Heart left ventricle (tissue), 16 donors: ENCODE measurements at regions not wholly inside any gene's neighbourhood (a gene's known extent, or its start where the extent isn't known, plus 50 kb on each side); places are given as distances from the start of the nearest gene placed in this dataset.

Experiments
- ATAC-seq, 4 donors: fragments of 200-7000 bp; cut with Tn5 transposase; one replicate each; pipeline ENCODE4 v1.9.1; 2020 to 2022; ENCODE audit warnings: moderate library complexity in 4 of 4, mild to moderate bottlenecking in 3 of 4, moderate number of reproducible peaks in 1 of 4
- DNase-seq, 5 donors: peaks; one replicate each; pipeline ENCODE4 v3.0.0-alpha.2; 2020
- H3K27ac ChIP-seq, 12 donors: fragments of 200-600 bp; sonication (generic) in 4 of 12; one replicate each; pipeline versions ENCODE4 v1.5.0 to v1.8.0; 2016 to 2022; ENCODE audit warnings: mild to moderate bottlenecking in 2 of 12
- H3K27me3 ChIP-seq, 9 donors: fragments of 200-600 bp; sonication (generic) in 2 of 9; one replicate each; pipeline versions ENCODE4 v1.5.1 to v1.8.0; 2016 to 2022; ENCODE audit warnings: mild to moderate bottlenecking in 3 of 9
- H3K36me3 ChIP-seq, 9 donors: fragments of 200-600 bp; sonication (generic) in 2 of 9; one replicate each; pipeline versions ENCODE4 v1.5.0 to v1.8.0; 2018 to 2022; ENCODE audit warnings: mild to moderate bottlenecking in 2 of 9
- H3K4me1 ChIP-seq, 12 donors: fragments of 200-600 bp; sonication (generic) in 4 of 12; one replicate each; pipeline versions ENCODE4 v1.5.0 to v1.8.0; 2016 to 2022; ENCODE audit warnings: mild to moderate bottlenecking in 3 of 12
- H3K4me3 ChIP-seq, 12 donors: fragments of 200-600 bp; sonication (generic) in 4 of 12; one replicate each; pipeline versions ENCODE4 v1.5.0 to v1.8.0; 2017 to 2022; ENCODE audit warnings: mild to moderate bottlenecking in 9 of 12, moderate library complexity in 4 of 12
- H3K9me3 ChIP-seq, 12 donors: fragments of 200-600 bp; sonication (generic) in 4 of 12; one replicate each; pipeline versions ENCODE4 v1.5.0 to v1.8.0; 2016 to 2022; ENCODE audit warnings: mild to moderate bottlenecking in 1 of 12
- POLR2A ChIP-seq, 2 donors: fragments of 450-650 bp; IDR thresholded peaks; one replicate each; pipeline ENCODE4 v1.6.1; 2017; ENCODE audit warnings: antibody characterized with exemption in 2 of 2, mild to moderate bottlenecking in 2 of 2, moderate library complexity in 2 of 2
- WGBS, 4 donors: extraction: QIAGEN DNeasy Blood & Tissue Kit in 2 of 4; methylation state at CpG; one replicate each; pipeline versions ENCODE4 v1.1.5 to v1.1.7; 2013 to 2018; 5-methylcytosine and 5-hydroxymethylcytosine counted together
- intact Hi-C, 10 donors: fragments of 100-400 bp; cut with DNase I; formaldehyde crosslinking; loops; one replicate each; pipeline versions ENCODE4 v1.11.1 to v1.14.2; 2022
- TF ChIP-seq, protein P1 (sequence below), 12 donors: fragments of 200-600 bp; sonication (generic) in 4 of 12; IDR thresholded peaks; one replicate each; pipeline versions ENCODE4 v1.5.0 to v1.8.0; 2018 to 2022; ENCODE audit warnings: antibody characterized with exemption in 12 of 12, mild to moderate bottlenecking in 5 of 12
- donor health status: ischemic (EF 13 %, LVEDD 7.1; RV severe dilation, severe dysfunction).
- donor health status: healthy with polysubstance abuse.
- donor health status: DM: no; HTN: yes; CAD: no.
- donor health status: DM: no; HTN: no; CAD: no.
- donor health status: ischemic (EF 25% LVEDD 6.9; RV normal size, moderate dysfunction).
- donor health status: ischemic (EF 25% LVEDD 5.7; RV mildly dilated, moderate dysfunction).
- donor health status: healthy.
- donor health status: DM: yes; HTN: yes; CAD: no.
- donor health status: ischemic (EF 35%, LVEDD 5.7; RV mildly dilated, moderate dysfunction).
- donor health status: nonischemic (EF 11% LVEDD 7.7; RV severe dilation, severe dysfunction).
- donor health status: DM: yes; HTN: yes; CAD: no.
- donor health status: PGD.
- donor health status: ischemic (EF 29% LVEDD 5.4; RV normal size, mild dysfunction).
- donor health status: nonischemic (EF 23%, LVEDD 6.1; RV moderate dilation, normal function).

- Histone ChIP-seq H3K4me1 (peaks cover 0 to 3% (median 0%) of the 10 kb centered on the region in 12 donors), H3K36me3 (no peaks in the 10 kb centered on the region), H3K4me3 (no peak overlapping the region), H3K27ac (no peak overlapping the region), H3K27me3 (no peaks in the 10 kb centered on the region), H3K9me3 (no peaks in the 10 kb centered on the region)
- intact Hi-C loops: no loop called here
- TF ChIP-seq POLR2A (IDR thresholded peaks at IDR 0.05): no peak
- TF ChIP-seq, protein P1, sequence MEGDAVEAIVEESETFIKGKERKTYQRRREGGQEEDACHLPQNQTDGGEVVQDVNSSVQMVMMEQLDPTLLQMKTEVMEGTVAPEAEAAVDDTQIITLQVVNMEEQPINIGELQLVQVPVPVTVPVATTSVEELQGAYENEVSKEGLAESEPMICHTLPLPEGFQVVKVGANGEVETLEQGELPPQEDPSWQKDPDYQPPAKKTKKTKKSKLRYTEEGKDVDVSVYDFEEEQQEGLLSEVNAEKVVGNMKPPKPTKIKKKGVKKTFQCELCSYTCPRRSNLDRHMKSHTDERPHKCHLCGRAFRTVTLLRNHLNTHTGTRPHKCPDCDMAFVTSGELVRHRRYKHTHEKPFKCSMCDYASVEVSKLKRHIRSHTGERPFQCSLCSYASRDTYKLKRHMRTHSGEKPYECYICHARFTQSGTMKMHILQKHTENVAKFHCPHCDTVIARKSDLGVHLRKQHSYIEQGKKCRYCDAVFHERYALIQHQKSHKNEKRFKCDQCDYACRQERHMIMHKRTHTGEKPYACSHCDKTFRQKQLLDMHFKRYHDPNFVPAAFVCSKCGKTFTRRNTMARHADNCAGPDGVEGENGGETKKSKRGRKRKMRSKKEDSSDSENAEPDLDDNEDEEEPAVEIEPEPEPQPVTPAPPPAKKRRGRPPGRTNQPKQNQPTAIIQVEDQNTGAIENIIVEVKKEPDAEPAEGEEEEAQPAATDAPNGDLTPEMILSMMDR (IDR thresholded peaks at IDR 0.05): no peak
- ATAC-seq (no peak), DNase-seq (no peak)
- 52 to 59% (median 55%) methylated on average over 2 of the region's 2 CpGs for WGBS, 4 donors
Observed at GRCh38 chr2:215499331-215499730, 63.5 kb upstream of the FN1 start.

GRCh38 chr2:215498431-215498830 is 62.6 kb upstream of the FN1 start:
- no peaks in the 10 kb centered on the region for H3K36me3 ChIP-seq
- H3K9me3 ChIP-seq: no peaks in the 10 kb centered on the region
- DNase-seq (no peak), ATAC-seq (no peak)
- intact Hi-C loops: no loop called here
- no peak for TF ChIP-seq POLR2A (IDR thresholded peaks at IDR 0.05)
- TF ChIP-seq, protein P1 (IDR thresholded peaks at IDR 0.05): no peak
- peaks cover 0 to 3% (median 0%) of the 10 kb centered on the region in 12 donors for H3K4me1 ChIP-seq
- H3K4me3 ChIP-seq: no peak overlapping the region
- 77 to 84% (median 82%) methylated on average over 8 of the region's 8 CpGs for WGBS, 4 donors
- H3K27me3 ChIP-seq: no peaks in the 10 kb centered on the region
- no peak overlapping the region for H3K27ac ChIP-seq

DNA sequence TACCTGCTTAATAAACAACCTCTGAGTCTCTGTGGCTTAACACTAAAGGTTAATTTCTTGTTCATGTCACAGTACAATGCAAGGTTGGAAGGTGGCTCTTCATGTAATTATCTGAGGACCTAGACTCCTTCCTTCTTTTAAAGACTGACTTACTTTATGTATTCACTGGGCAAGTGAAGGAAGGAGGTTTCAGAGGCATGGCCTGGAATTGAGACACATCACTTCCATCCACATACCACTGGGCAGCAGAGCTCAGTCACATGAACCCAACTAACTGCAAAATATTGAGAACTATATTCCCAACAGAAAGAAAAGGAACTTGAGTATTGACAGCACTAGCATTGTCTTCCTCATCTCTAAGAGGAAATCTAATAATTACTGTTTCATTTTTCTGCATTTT is 57.5 kb upstream of the FN1 start:
- H3K4me3 ChIP-seq: no peak overlapping the region
- TF ChIP-seq, protein P1 (IDR thresholded peaks at IDR 0.05): no peak
- intact Hi-C loops: no loop called here
- H3K36me3 ChIP-seq: no peaks in the 10 kb centered on the region
- no peaks in the 10 kb centered on the region for H3K4me1 ChIP-seq
- no peaks in the 10 kb centered on the region for H3K9me3 ChIP-seq
- ATAC-seq (no peak), DNase-seq (no peak)
- H3K27ac ChIP-seq: no peak overlapping the region
- H3K27me3 ChIP-seq: no peaks in the 10 kb centered on the region

DNA sequence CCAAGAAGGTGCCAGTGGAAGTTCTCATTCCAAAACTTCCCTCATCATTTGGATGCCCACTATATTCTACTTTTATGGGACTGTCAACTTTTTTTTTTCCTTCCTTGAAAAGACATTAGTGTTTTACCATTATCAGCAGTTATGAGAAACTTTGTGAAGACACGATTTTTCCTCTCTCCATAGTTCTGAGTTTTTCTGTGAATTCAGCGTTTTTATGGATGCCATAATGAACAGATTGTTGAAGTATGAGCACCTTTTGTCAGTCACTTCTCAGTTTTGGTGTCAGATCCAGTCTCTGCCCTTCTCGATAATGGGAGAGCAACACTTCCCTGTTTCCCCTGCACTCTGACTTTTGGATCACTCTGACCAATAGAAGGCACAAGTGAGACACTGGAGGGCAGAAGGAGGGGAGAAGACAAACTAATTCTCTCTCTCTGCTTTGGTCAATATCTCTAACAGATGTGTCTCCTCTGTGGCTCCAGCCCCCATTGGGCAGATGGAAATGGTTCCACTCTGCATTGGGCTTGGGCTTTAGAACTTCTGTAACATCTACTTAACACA is 53.5 kb upstream of the FN1 start:
- Histone ChIP-seq H3K36me3 (no peaks in the 10 kb centered on the region), H3K9me3 (no peaks in the 10 kb centered on the region), H3K4me3 (no peak overlapping the region), H3K27me3 (no peaks in the 10 kb centered on the region), H3K4me1 (no peaks in the 10 kb centered on the region), H3K27ac (no peak overlapping the region)
- DNase-seq (no peak), ATAC-seq (no peak)
- intact Hi-C loops: no loop called here
- 80 to 88% (median 83%) methylated on average over 3 of the region's 3 CpGs for WGBS, 4 donors
- TF ChIP-seq, protein P1 (IDR thresholded peaks at IDR 0.05): no peak
- no peak for TF ChIP-seq POLR2A (IDR thresholded peaks at IDR 0.05)
